ENCODE measurements at regions not wholly inside any gene's neighbourhood (a gene's known extent, or its start where the extent isn't known, plus 50 kb on each side); places are given as distances from the start of the nearest gene placed in this dataset.

DNA sequence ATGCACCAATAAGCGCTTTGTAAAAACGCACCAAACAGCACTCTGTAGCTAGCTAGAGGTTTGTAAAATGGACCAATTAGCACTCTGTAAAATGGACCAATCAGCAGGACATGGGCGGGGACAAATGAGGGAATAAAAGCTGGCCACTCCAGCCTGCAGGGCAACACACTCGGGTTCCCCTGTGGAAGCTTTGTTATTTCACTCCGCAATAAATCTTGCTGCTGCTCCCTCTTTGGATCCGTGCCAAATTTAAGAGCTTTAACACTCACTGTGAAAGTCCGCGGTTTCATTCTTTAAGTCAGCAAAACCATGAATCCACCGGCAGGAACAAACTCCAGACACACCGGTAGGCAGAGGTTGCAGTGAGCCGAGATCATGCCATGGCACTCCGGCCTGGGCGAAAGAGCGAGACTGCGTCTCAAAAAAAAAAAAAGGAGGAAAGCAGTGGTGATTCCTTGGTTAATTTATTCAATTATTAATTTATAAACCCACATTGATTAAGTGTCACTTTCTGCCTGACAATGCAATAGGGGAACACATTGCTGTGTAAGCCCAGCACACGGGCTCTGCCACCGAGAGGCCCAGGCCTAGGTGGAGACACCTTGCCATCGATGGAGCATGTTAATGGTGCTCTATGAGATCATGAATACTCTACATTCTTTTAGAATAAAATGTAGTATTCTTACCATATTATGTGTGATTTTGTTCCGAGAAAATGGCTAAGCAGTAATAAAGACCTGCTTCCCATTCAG, 687.6 kb upstream of the HS6ST1 start:
- FAIRE-seq (no peak), DNase-seq (ENCODE audit: extremely low read depth in 1 of 4, low spot score in 3 of 4) (no peak), ATAC-seq (no peak)
- Histone ChIP-seq H3K27me3 (ENCODE audit: control insufficient read depth in 2 of 2, insufficient read depth in 2 of 2, low read length in 2 of 2) (no peaks in the 10 kb centered on the region; a peak in 1 of 5 replicates), H3K4me1 (replicated peaks in 1 of 2; ENCODE audit: control insufficient read depth in 2 of 2, insufficient read depth in 2 of 2, low read length in 2 of 2) (no peaks in the 10 kb centered on the region), H3K36me3 (ENCODE audit: control insufficient read depth, insufficient read depth, low read length) (no peaks in the 10 kb centered on the region), H4K20me1 (replicated peaks; ENCODE audit: control insufficient read depth, insufficient read depth, low read length) (no peaks in the 10 kb centered on the region), H3K9me1 (ENCODE audit: control insufficient read depth, insufficient read depth, low read length) (no peaks in the 10 kb centered on the region), H3K27ac (ENCODE audit: extremely low read depth, low read depth, low read length) (no peak overlapping the region), H3K4me3 (no peak overlapping the region), H3K79me2 (ENCODE audit: control insufficient read depth, insufficient read depth, low read length) (no peaks in the 10 kb centered on the region), H2AFZ (ENCODE audit: low read depth, low read length) (no peak overlapping the region), H3K9ac (ENCODE audit: insufficient read depth in 1 of 2, low read depth in 2 of 2, low read length in 2 of 2) (no peak overlapping the region), H3K4me2 (ENCODE audit: insufficient read depth, low read length) (no peak overlapping the region), H3K9me3 (replicated peaks; ENCODE audit: control insufficient read depth, insufficient read depth, low read depth, low read length) (no peaks in the 10 kb centered on the region)
- ChIA-PET CTCF (ENCODE audit: low intra/inter-chr PET ratio) (no interaction called here), POLR2A (no interaction called here)
- in situ Hi-C loops (cut with MboI): no loop called here
- 8% methylated on average over 14 of the region's 19 CpGs for WGBS (ENCODE audit: insufficient coverage, low coverage, missing lambda C conversion rate)
- BruUV-seq (replicated peaks): no TSS peak
- peak; percentile 71 for TF ChIP-seq NFIC (IDR thresholded peaks at IDR 0.05)
- peak; percentile 10 for TF ChIP-seq MEIS2 (IDR thresholded peaks at IDR 0.05; ENCODE audit: partially characterized antibody)
- TF ChIP-seq NFIX (CRISPR knock-in tag; IDR thresholded peaks at IDR 0.05; ENCODE audit: low read depth): 0 out of 2 replicates have a peak, but pooled peaks have one; percentile 25
- no peak for TF ChIP-seq IRF2 (CRISPR knock-in tag; IDR thresholded peaks at IDR 0.05)
- peak; percentile 57 for TF ChIP-seq NFYB (IDR thresholded peaks at IDR 0.05; ENCODE audit: extremely low read depth, insufficient read length)
- intact Hi-C loops (cut with micrococcal nuclease): no loop called here

DNA sequence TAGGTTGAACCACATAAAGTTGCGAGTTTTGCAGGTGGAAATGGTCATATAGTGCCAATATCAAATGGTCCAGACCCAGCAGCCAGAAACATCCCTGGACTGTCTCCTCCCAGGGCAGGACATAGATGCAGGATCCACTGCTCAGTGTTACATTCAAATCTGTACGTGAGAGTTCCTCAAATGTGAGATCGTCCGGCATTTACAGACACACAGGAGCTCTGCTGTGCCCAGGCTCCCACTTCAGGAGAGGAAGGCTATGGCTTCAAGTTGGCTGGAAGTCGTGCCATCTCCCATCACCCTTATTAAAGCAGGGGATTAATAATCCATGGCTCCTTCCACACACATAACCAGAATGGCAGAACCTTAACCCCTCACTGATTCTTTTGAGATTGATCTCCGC, 688.2 kb upstream of the HS6ST1 start:
- ATAC-seq (no peak), DNase-seq (ENCODE audit: extremely low read depth in 1 of 4, low spot score in 3 of 4) (no peak), FAIRE-seq (no peak)
- POLR2A ChIA-PET: interaction anchor here (1.2 kb wide), 1 partner anchor 451 kb away, joined by 3 read pairs; no protein-coding TSS in a partner anchor
- Histone ChIP-seq H3K4me3 (no peak overlapping the region), H3K4me1 (replicated peaks in 1 of 2; ENCODE audit: control insufficient read depth in 2 of 2, insufficient read depth in 2 of 2, low read length in 2 of 2) (no peaks in the 10 kb centered on the region), H3K27ac (ENCODE audit: extremely low read depth, low read depth, low read length) (no peak overlapping the region), H3K9ac (ENCODE audit: insufficient read depth in 1 of 2, low read depth in 2 of 2, low read length in 2 of 2) (no peak overlapping the region), H3K79me2 (ENCODE audit: control insufficient read depth, insufficient read depth, low read length) (no peaks in the 10 kb centered on the region), H3K27me3 (ENCODE audit: control insufficient read depth in 2 of 2, insufficient read depth in 2 of 2, low read length in 2 of 2) (no peaks in the 10 kb centered on the region; a peak in 1 of 5 replicates), H2AFZ (ENCODE audit: low read depth, low read length) (no peak overlapping the region), H4K20me1 (replicated peaks; ENCODE audit: control insufficient read depth, insufficient read depth, low read length) (no peaks in the 10 kb centered on the region), H3K4me2 (ENCODE audit: insufficient read depth, low read length) (no peak overlapping the region), H3K9me3 (replicated peaks; ENCODE audit: control insufficient read depth, insufficient read depth, low read depth, low read length) (no peaks in the 10 kb centered on the region), H3K36me3 (ENCODE audit: control insufficient read depth, insufficient read depth, low read length) (no peaks in the 10 kb centered on the region), H3K9me1 (ENCODE audit: control insufficient read depth, insufficient read depth, low read length) (no peaks in the 10 kb centered on the region)
- BruUV-seq (replicated peaks): no TSS peak
- 0% methylated on average over 4 of the region's 6 CpGs for WGBS (ENCODE audit: insufficient coverage, low coverage, missing lambda C conversion rate)
- CTCF ChIA-PET (ENCODE audit: low intra/inter-chr PET ratio): no interaction called here
- intact Hi-C loops (cut with micrococcal nuclease) (no loop called here), in situ Hi-C loops (cut with MboI) (no loop called here)
- TF ChIP-seq, protein P1, sequence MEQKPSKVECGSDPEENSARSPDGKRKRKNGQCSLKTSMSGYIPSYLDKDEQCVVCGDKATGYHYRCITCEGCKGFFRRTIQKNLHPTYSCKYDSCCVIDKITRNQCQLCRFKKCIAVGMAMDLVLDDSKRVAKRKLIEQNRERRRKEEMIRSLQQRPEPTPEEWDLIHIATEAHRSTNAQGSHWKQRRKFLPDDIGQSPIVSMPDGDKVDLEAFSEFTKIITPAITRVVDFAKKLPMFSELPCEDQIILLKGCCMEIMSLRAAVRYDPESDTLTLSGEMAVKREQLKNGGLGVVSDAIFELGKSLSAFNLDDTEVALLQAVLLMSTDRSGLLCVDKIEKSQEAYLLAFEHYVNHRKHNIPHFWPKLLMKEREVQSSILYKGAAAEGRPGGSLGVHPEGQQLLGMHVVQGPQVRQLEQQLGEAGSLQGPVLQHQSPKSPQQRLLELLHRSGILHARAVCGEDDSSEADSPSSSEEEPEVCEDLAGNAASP (IDR thresholded peaks at IDR 0.05): no peak
- TF ChIP-seq, protein P2, sequence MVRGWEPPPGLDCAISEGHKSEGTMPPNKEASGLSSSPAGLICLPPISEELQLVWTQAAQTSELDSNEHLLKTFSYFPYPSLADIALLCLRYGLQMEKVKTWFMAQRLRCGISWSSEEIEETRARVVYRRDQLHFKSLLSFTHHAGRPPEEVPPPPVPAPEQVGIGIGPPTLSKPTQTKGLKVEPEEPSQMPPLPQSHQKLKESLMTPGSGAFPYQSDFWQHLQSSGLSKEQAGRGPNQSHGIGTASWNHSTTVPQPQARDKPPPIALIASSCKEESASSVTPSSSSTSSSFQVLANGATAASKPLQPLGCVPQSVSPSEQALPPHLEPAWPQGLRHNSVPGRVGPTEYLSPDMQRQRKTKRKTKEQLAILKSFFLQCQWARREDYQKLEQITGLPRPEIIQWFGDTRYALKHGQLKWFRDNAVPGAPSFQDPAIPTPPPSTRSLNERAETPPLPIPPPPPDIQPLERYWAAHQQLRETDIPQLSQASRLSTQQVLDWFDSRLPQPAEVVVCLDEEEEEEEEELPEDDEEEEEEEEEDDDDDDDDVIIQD (CRISPR knock-in tag; IDR thresholded peaks at IDR 0.05): no peak
- TF ChIP-seq, protein P3, sequence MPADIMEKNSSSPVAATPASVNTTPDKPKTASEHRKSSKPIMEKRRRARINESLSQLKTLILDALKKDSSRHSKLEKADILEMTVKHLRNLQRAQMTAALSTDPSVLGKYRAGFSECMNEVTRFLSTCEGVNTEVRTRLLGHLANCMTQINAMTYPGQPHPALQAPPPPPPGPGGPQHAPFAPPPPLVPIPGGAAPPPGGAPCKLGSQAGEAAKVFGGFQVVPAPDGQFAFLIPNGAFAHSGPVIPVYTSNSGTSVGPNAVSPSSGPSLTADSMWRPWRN (IDR thresholded peaks at IDR 0.05; ENCODE audit: low read depth): no peak
- TF ChIP-seq EHMT2 (IDR thresholded peaks at IDR 0.05) (no peak), NFE2L1 (tag; IDR thresholded peaks at IDR 0.05; ENCODE audit: borderline replicate concordance, low read depth) (no peak), RHOXF2B (CRISPR knock-in tag; conservative IDR thresholded peaks at IDR 0.05) (no peak), TRIM24 (IDR thresholded peaks at IDR 0.05) (no peak), MAFK (IDR thresholded peaks at IDR 0.05; ENCODE audit: low read length) (no peak), MAFF (IDR thresholded peaks at IDR 0.05; ENCODE audit: low read length) (no peak)
